ENCODE measurements at regions not wholly inside any gene's neighbourhood (a gene's known extent, or its start where the extent isn't known, plus 50 kb on each side); places are given as distances from the start of the nearest gene placed in this dataset.

DNA sequence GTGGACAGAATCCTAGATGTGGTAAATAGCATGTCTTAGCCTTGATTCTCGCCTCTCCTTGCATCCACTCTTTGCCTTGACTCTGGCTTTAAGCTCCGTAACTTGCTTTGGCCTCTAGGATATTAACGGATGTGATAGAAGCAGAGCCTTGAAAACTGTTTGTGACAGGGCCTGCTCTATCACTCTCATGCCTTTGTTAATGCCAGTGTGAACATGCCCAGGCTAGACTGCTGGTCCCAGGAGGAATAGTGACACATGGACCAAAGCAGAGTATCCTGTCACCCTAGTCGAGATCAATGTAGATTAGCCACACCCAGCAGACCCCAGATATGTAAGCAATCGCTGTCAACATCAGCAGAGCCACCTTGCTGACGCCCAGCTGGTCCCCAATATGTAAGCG, 109.9 kb upstream of the C9orf72 start:
- no peak for DNase-seq (ENCODE audit: low read depth in 1 of 2, low spot score in 2 of 2)
- Histone ChIP-seq H3K27me3 (replicated peaks in 1 of 4; ENCODE audit: control insufficient read depth in 3 of 4, extremely low read depth in 1 of 4, insufficient read depth in 3 of 4, low read length in 3 of 4) (no peaks in the 10 kb centered on the region), H3K4me2 (ENCODE audit: insufficient read depth in 1 of 2, low read depth in 2 of 2, low read length in 2 of 2) (no peak overlapping the region), H3K9me3 (ENCODE audit: insufficient read depth in 2 of 2, low read depth in 1 of 2, low read length in 1 of 2) (no peaks in the 10 kb centered on the region), H4K91ac (replicated peaks; ENCODE audit: insufficient read length, low read length) (no peak overlapping the region), H3K79me2 (ENCODE audit: control insufficient read depth in 1 of 2, insufficient read depth in 2 of 2, low read length in 2 of 2) (no peaks in the 10 kb centered on the region), H2AK5ac (ENCODE audit: low read depth, low read length) (no peak overlapping the region), H2BK12ac (ENCODE audit: low read depth, low read length) (no peak overlapping the region), H3K56ac (replicated peaks; ENCODE audit: insufficient read length, low read depth, low read length) (no peak overlapping the region), H3K23ac (ENCODE audit: insufficient read length) (no peak overlapping the region), H3K23me2 (ENCODE audit: low read depth, low read length) (no peaks in the 10 kb centered on the region), H3K4ac (replicated peaks; ENCODE audit: insufficient read length, low read depth, low read length) (no peak overlapping the region), H2BK15ac (ENCODE audit: low read length) (no peak overlapping the region), H4K8ac (ENCODE audit: extremely low read depth, insufficient read depth, low read length) (no peak overlapping the region), H2BK5ac (ENCODE audit: low read depth, low read length) (no peak overlapping the region), H3K4me3 (ENCODE audit: extremely low read depth in 1 of 4, insufficient read depth in 2 of 4, low read depth in 3 of 4, low read length in 4 of 4) (no peak overlapping the region), H2AFZ (ENCODE audit: low read length) (0 out of 2 replicates have a peak overlapping the region, but pooled peaks have one; percentile 33), H3K14ac (ENCODE audit: insufficient read length) (no peak overlapping the region), H4K5ac (ENCODE audit: insufficient read length, low read depth, low read length) (no peak overlapping the region), H3K27ac (ENCODE audit: low read depth, low read length) (no peak overlapping the region), H4K20me1 (replicated peaks in 1 of 2; ENCODE audit: control insufficient read depth in 1 of 2, insufficient read depth in 2 of 2, low read length in 2 of 2) (no peaks in the 10 kb centered on the region), H3K9ac (replicated peaks in 1 of 4; ENCODE audit: extremely low read depth in 1 of 4, low read depth in 3 of 4, low read length in 3 of 4) (no peak overlapping the region), H3K36me3 (ENCODE audit: control insufficient read depth in 2 of 4, insufficient read depth in 4 of 4, low read length in 3 of 4) (no peaks in the 10 kb centered on the region), H2BK120ac (replicated peaks; ENCODE audit: low read depth, low read length) (no peak overlapping the region), H3K79me1 (ENCODE audit: low read depth, low read length) (no peaks in the 10 kb centered on the region), H2BK20ac (ENCODE audit: low read length) (no peak overlapping the region), H3K4me1 (replicated peaks in 1 of 4; ENCODE audit: control insufficient read depth in 3 of 4, insufficient read depth in 4 of 4, low read length in 3 of 4) (peaks cover 0 to 3% (median 0%) of the 10 kb centered on the region in 4 experiments; a peak in 2 of 7 replicates), H3K18ac (ENCODE audit: extremely low read depth, low read length) (no peak overlapping the region)
- TF ChIP-seq ZNF274 (IDR thresholded peaks at IDR 0.05; ENCODE audit: borderline replicate concordance, extremely low read depth, low read length): no peak
- no peak for TF ChIP-seq TEAD4 (IDR thresholded peaks at IDR 0.05; ENCODE audit: low read depth, low read length)
- no peak for TF ChIP-seq CEBPB (IDR thresholded peaks at IDR 0.05; ENCODE audit: low read depth, low read length)
- no peak for TF ChIP-seq NRF1 (IDR thresholded peaks at IDR 0.05; ENCODE audit: low read depth, low read length)
- TF ChIP-seq TAF1 (IDR thresholded peaks at IDR 0.05; ENCODE audit: low read depth, low read length): no peak
- TF ChIP-seq POU5F1 (IDR thresholded peaks at IDR 0.05; ENCODE audit: low read depth, low read length): no peak
- no peak for TF ChIP-seq EGR1 (IDR thresholded peaks at IDR 0.05; ENCODE audit: borderline replicate concordance, low read depth, low read length)
- no peak for TF ChIP-seq POLR2AphosphoS5 (IDR thresholded peaks at IDR 0.05; ENCODE audit: low read depth, low read length)
- POLR2A ChIA-PET (ENCODE audit: partially characterized antibody): no interaction called here
- no peak for FAIRE-seq
- CTCF ChIA-PET (ENCODE audit: partially characterized antibody): no interaction called here
- 90% methylated on average over 7 of the region's 7 CpGs; no CpG with 5 or more reads in 1 of the 2 experiments for WGBS, 2 experiments (ENCODE audit: extremely low coverage in 1 of 2, insufficient coverage in 1 of 2, insufficient read length in 1 of 2, insufficient replicate concordance in 2 of 2, low coverage in 1 of 2, low lambda C conversion rate in 2 of 2, missing lambda C conversion rate in 1 of 2)
